ENCODE measurements at regions not wholly inside any gene's neighbourhood (a gene's known extent, or its start where the extent isn't known, plus 50 kb on each side); places are given as distances from the start of the nearest gene placed in this dataset.
"Not testable (repeated sequence)": the region's sequence is repeated elsewhere in the genome, so short reads cannot be mapped to it uniquely, and the experiment has no call there.

GRCh38 chr3:107172411-107172810, 204.8 kb upstream of the CCDC54 start:
- no peak overlapping the region for H3K4me3 Mint-ChIP-seq
- intact Hi-C loops (cut with micrococcal nuclease) = no loop called here
- no peak for DNase-seq

GRCh38 chr3:107184375-107184774, 192.9 kb upstream of the CCDC54 start:
- intact Hi-C loops (cut with micrococcal nuclease) = no loop called here
- H3K27me3 Mint-ChIP-seq (ENCODE audit: low read depth) = peaks cover 5% of the 10 kb centered on the region

More at GRCh38 chr3:107172411-107172810, 204.8 kb upstream of the CCDC54 start:
- Mint-ChIP-seq H3K27ac (no peak overlapping the region), H3K4me1 (ENCODE audit: low read depth) (no peaks in the 10 kb centered on the region), H3K9me3 (peaks cover 21% of the 10 kb centered on the region), H3K36me3 (ENCODE audit: low read depth) (no peaks in the 10 kb centered on the region), H3K27me3 (ENCODE audit: low read depth) (peaks cover 2% of the 10 kb centered on the region)
- CTCF ChIA-PET = no interaction called here

GRCh38 chr3:107188262-107188661, 189.0 kb upstream of the CCDC54 start:
- intact Hi-C loops (cut with micrococcal nuclease) = no loop called here
- no peak for DNase-seq
- no peak overlapping the region for H3K4me3 Mint-ChIP-seq
- no peaks in the 10 kb centered on the region for H3K36me3 Mint-ChIP-seq (ENCODE audit: low read depth)
- H3K27ac Mint-ChIP-seq = no peak overlapping the region
- peaks cover 2% of the 10 kb centered on the region for H3K27me3 Mint-ChIP-seq (ENCODE audit: low read depth)
- CTCF ChIA-PET = interaction anchor here (1.1 kb wide), 1 partner anchor 10 kb away, joined by 3 read pairs; no protein-coding TSS in a partner anchor
- H3K9me3 Mint-ChIP-seq = no peaks in the 10 kb centered on the region
- no peaks in the 10 kb centered on the region for H3K4me1 Mint-ChIP-seq (ENCODE audit: low read depth)

More at GRCh38 chr3:107184375-107184774, 192.9 kb upstream of the CCDC54 start:
- DNase-seq = no peak
- H3K9me3 Mint-ChIP-seq = no peaks in the 10 kb centered on the region
- CTCF ChIA-PET = no interaction called here
- H3K27ac Mint-ChIP-seq = no peak overlapping the region
- H3K4me1 Mint-ChIP-seq (ENCODE audit: low read depth) = no peaks in the 10 kb centered on the region
- no peak overlapping the region for H3K4me3 Mint-ChIP-seq
- H3K36me3 Mint-ChIP-seq (ENCODE audit: low read depth) = no peaks in the 10 kb centered on the region

- H3K27ac Mint-ChIP-seq = no peak overlapping the region
- no peaks in the 10 kb centered on the region for H3K36me3 Mint-ChIP-seq (ENCODE audit: low read depth)
- peaks cover 2% of the 10 kb centered on the region for H3K27me3 Mint-ChIP-seq (ENCODE audit: low read depth)
- no peak for DNase-seq
- H3K9me3 Mint-ChIP-seq = no peaks in the 10 kb centered on the region
- CTCF ChIA-PET = interaction anchor here (0.6 to 1.1 kb wide), 3 partner anchors 9 to 595 kb away, joined by 3 read pairs; no protein-coding TSS in a partner anchor
- intact Hi-C loops (cut with micrococcal nuclease) = no loop called here
- H3K4me1 Mint-ChIP-seq (ENCODE audit: low read depth) = no peaks in the 10 kb centered on the region
- no peak overlapping the region for H3K4me3 Mint-ChIP-seq
Measured at GRCh38 chr3:107189158-107189791, 188.0 kb upstream of the CCDC54 start.

- no peak for DNase-seq
- CTCF ChIA-PET = interaction anchor here (1.3 kb wide), 1 partner anchor 15 kb away, joined by 4 read pairs; no protein-coding TSS in a partner anchor
- no peaks in the 10 kb centered on the region for H3K9me3 Mint-ChIP-seq
- H3K27me3 Mint-ChIP-seq (ENCODE audit: low read depth) = peaks cover 10% of the 10 kb centered on the region
- H3K36me3 Mint-ChIP-seq (ENCODE audit: low read depth) = no peaks in the 10 kb centered on the region
- intact Hi-C loops (cut with micrococcal nuclease) = no loop called here
- no peaks in the 10 kb centered on the region for H3K4me1 Mint-ChIP-seq (ENCODE audit: low read depth)
- H3K4me3 Mint-ChIP-seq = no peak overlapping the region
- no peak overlapping the region for H3K27ac Mint-ChIP-seq
Measured at GRCh38 chr3:107193116-107193515, 184.1 kb upstream of the CCDC54 start.

- CTCF ChIA-PET = interaction anchor here (1.1 kb wide), 1 partner anchor 10 kb away, joined by 3 read pairs; no protein-coding TSS in a partner anchor
- no peak overlapping the region for H3K27ac Mint-ChIP-seq
- H3K4me1 Mint-ChIP-seq (ENCODE audit: low read depth) = no peaks in the 10 kb centered on the region
- H3K36me3 Mint-ChIP-seq (ENCODE audit: low read depth) = no peaks in the 10 kb centered on the region
- peaks cover 16% of the 10 kb centered on the region for H3K27me3 Mint-ChIP-seq (ENCODE audit: low read depth)
- no peak for DNase-seq
- intact Hi-C loops (cut with micrococcal nuclease) = no loop called here
- no peaks in the 10 kb centered on the region for H3K9me3 Mint-ChIP-seq
- no peak overlapping the region for H3K4me3 Mint-ChIP-seq
Measured at GRCh38 chr3:107198581-107199181, 178.6 kb upstream of the CCDC54 start.

- CTCF ChIA-PET = interaction anchor here (0.6 kb wide), 1 partner anchor 972 kb away, joined by 4 read pairs; no protein-coding TSS in a partner anchor
- Mint-ChIP-seq H3K4me1 (ENCODE audit: low read depth) (no peaks in the 10 kb centered on the region), H3K27me3 (ENCODE audit: low read depth) (peaks cover 14% of the 10 kb centered on the region), H3K4me3 (no peak overlapping the region), H3K27ac (no peak overlapping the region), H3K9me3 (no peaks in the 10 kb centered on the region), H3K36me3 (ENCODE audit: low read depth) (no peaks in the 10 kb centered on the region)
- intact Hi-C loops (cut with micrococcal nuclease) = no loop called here
- no peak for DNase-seq
Measured at GRCh38 chr3:107201146-107201545, 176.1 kb upstream of the CCDC54 start.

- CTCF ChIA-PET; H3K36me3 Mint-ChIP-seq (ENCODE audit: low read depth); H3K27me3 Mint-ChIP-seq (ENCODE audit: low read depth); H3K27ac Mint-ChIP-seq; intact Hi-C loops (cut with micrococcal nuclease); H3K4me3 Mint-ChIP-seq; H3K9me3 Mint-ChIP-seq; DNase-seq; H3K4me1 Mint-ChIP-seq (ENCODE audit: low read depth): not testable (repeated sequence)
Measured at GRCh38 chr3:107202885-107203284, 174.4 kb upstream of the CCDC54 start.

- Mint-ChIP-seq H3K27me3 (ENCODE audit: low read depth) (peaks cover 9% of the 10 kb centered on the region), H3K4me1 (ENCODE audit: low read depth) (no peaks in the 10 kb centered on the region), H3K36me3 (ENCODE audit: low read depth) (no peaks in the 10 kb centered on the region), H3K27ac (no peak overlapping the region), H3K4me3 (no peak overlapping the region), H3K9me3 (no peaks in the 10 kb centered on the region)
- CTCF ChIA-PET = no interaction called here
- intact Hi-C loops (cut with micrococcal nuclease) = no loop called here
- DNase-seq = no peak
Measured at GRCh38 chr3:107204121-107204520, 173.1 kb upstream of the CCDC54 start.

- Mint-ChIP-seq H3K27ac (no peak overlapping the region), H3K36me3 (ENCODE audit: low read depth) (no peaks in the 10 kb centered on the region), H3K4me3 (no peak overlapping the region), H3K9me3 (no peaks in the 10 kb centered on the region), H3K4me1 (ENCODE audit: low read depth) (no peaks in the 10 kb centered on the region), H3K27me3 (ENCODE audit: low read depth) (peaks cover 9% of the 10 kb centered on the region)
- no peak for DNase-seq
- CTCF ChIA-PET = no interaction called here
- intact Hi-C loops (cut with micrococcal nuclease) = no loop called here
Measured at GRCh38 chr3:107205358-107205757, 171.9 kb upstream of the CCDC54 start.

- no peaks in the 10 kb centered on the region for H3K4me1 Mint-ChIP-seq (ENCODE audit: low read depth)
- no peak for DNase-seq
Measured at GRCh38 chr3:107206141-107206540, 171.1 kb upstream of the CCDC54 start.

GRCh38 chr3:107206945-107207344, 170.3 kb upstream of the CCDC54 start:
- H3K4me3 Mint-ChIP-seq = no peak overlapping the region
- intact Hi-C loops (cut with micrococcal nuclease) = no loop called here
- CTCF ChIA-PET = interaction anchor here (1.1 to 1.5 kb wide), 3 partner anchors 13 to 214 kb away, joined by 3 to 5 read pairs (median 4); no protein-coding TSS in a partner anchor
- H3K27me3 Mint-ChIP-seq (ENCODE audit: low read depth) = peaks cover 8% of the 10 kb centered on the region
- no peaks in the 10 kb centered on the region for H3K4me1 Mint-ChIP-seq (ENCODE audit: low read depth)
- no peaks in the 10 kb centered on the region for H3K36me3 Mint-ChIP-seq (ENCODE audit: low read depth)
- no peak overlapping the region for H3K27ac Mint-ChIP-seq
- no peak for DNase-seq
- H3K9me3 Mint-ChIP-seq = no peaks in the 10 kb centered on the region

More at GRCh38 chr3:107206141-107206540, 171.1 kb upstream of the CCDC54 start:
- Mint-ChIP-seq H3K9me3 (no peaks in the 10 kb centered on the region), H3K4me3 (no peak overlapping the region), H3K36me3 (ENCODE audit: low read depth) (no peaks in the 10 kb centered on the region), H3K27ac (no peak overlapping the region), H3K27me3 (ENCODE audit: low read depth) (peaks cover 8% of the 10 kb centered on the region)
- CTCF ChIA-PET = interaction anchor here (0.7 to 1.5 kb wide), 3 partner anchors 13 to 215 kb away, joined by 3 to 5 read pairs (median 4); no protein-coding TSS in a partner anchor
- intact Hi-C loops (cut with micrococcal nuclease) = no loop called here

- Mint-ChIP-seq H3K4me3 (no peak overlapping the region), H3K36me3 (ENCODE audit: low read depth) (no peaks in the 10 kb centered on the region), H3K27ac (no peak overlapping the region), H3K27me3 (ENCODE audit: low read depth) (peaks cover 8% of the 10 kb centered on the region), H3K4me1 (ENCODE audit: low read depth) (peaks cover 3% of the 10 kb centered on the region), H3K9me3 (no peaks in the 10 kb centered on the region)
- DNase-seq = no peak
- CTCF ChIA-PET = interaction anchor here (1.4 kb wide), 1 partner anchor 15 kb away, joined by 4 read pairs; no protein-coding TSS in a partner anchor
- intact Hi-C loops (cut with micrococcal nuclease) = no loop called here
Measured at GRCh38 chr3:107208100-107208499, 169.1 kb upstream of the CCDC54 start.
